HCT116 (cell line): ENCODE measurements at regions not wholly inside any gene's neighbourhood (a gene's known extent, or its start where the extent isn't known, plus 50 kb on each side); places are given as distances from the start of the nearest gene placed in this dataset.

Experiments used
- ATAC-seq: fragments of 200-7000 bp; cut with Tn5 transposase; 2 replicates; pipeline ENCODE4 v1.9.1; 2020; ENCODE audit warnings: mild to moderate bottlenecking, moderate library complexity
- BruUV-seq: library from RNA; stranded (reverse); fragments of 400-500 nt; replicated peaks from 2 replicates; lab custom pipeline; 2021; lab: Mats Ljungman, UMichigan
- CTCF ChIA-PET: fragments of 300-600 bp; sonication (Branson Sonifier 250); formaldehyde crosslinking; loops from one replicate; lab custom pipeline; 2021; ENCODE audit warnings: antibody characterized with exemption; lab: Charles Lee
- POLR2A ChIA-PET: fragments of 300-600, 350-600 bp; sonication (Branson Sonifier 250); formaldehyde crosslinking; loops from one replicate; lab custom pipeline; 2021; ENCODE audit warnings: antibody characterized with exemption; lab: Charles Lee
- RAD21 ChIA-PET, 2 experiments: fragments of 300-600 bp; sonication (Branson Sonifier 250); formaldehyde crosslinking; loops; one replicate each; lab custom pipeline; 2023; ENCODE audit warnings: low total read pairs in 2 of 2; ENCODE audit not compliant: uncharacterized antibody in 2 of 2, unreplicated experiment in 2 of 2, low non-redundant PET in 1 of 2; lab: Charles Lee
- DNase-seq: peaks from one replicate; pipeline ENCODE4 v3.0.0-alpha.2; 2010; ENCODE audit warnings: low read depth, low spot score
- H2AFZ ChIP-seq: fragments of 200-600 bp; shearing (Covaris generic), sonication (generic); 2 replicates; pipeline ENCODE4 v1.6.1; 2017; ENCODE audit warnings: low read depth, mixed run types, mixed read lengths, antibody characterized with exemption, low read length; ENCODE audit not compliant: poor library complexity, severe bottlenecking
- H3K27ac ChIP-seq: 2 replicates; pipeline ENCODE4 v1.5.1; 2012; ENCODE audit warnings: low read depth, low read length
- H3K27me3 ChIP-seq: fragments of 200-600 bp; sonication (generic); 2 replicates; pipeline ENCODE4 v1.6.1; 2016; ENCODE audit warnings: mixed run types, low read length, mixed read lengths; ENCODE audit not compliant: insufficient read depth
- H3K36me3 ChIP-seq, 2 experiments: fragments of 200-500 bp in 1 of 2; fragments of 200-600 bp in 1 of 2; sonication (Bioruptor generic) in 1 of 2; sonication (generic) in 1 of 2; 2 replicates each; pipeline versions ENCODE4 v1.5.1 to v1.6.1; 2014 to 2016; ENCODE audit warnings: low read length in 2 of 2, inconsistent platforms in 1 of 2, mixed read lengths in 1 of 2, mixed run types in 1 of 2; ENCODE audit not compliant: insufficient read depth in 2 of 2, control insufficient read depth in 1 of 2
- H3K4me1 ChIP-seq, 2 experiments: fragments of 200-600 bp in 1 of 2; sonication (generic) in 1 of 2; 2 replicates each; pipeline versions ENCODE4 v1.5.1 to v1.6.1; 2012 to 2017; ENCODE audit warnings: low read length in 2 of 2, inconsistent platforms in 1 of 2, mild to moderate bottlenecking in 1 of 2, mixed read lengths in 1 of 2, mixed run types in 1 of 2, moderate library complexity in 1 of 2; ENCODE audit not compliant: insufficient read depth in 2 of 2, control insufficient read depth in 1 of 2
- H3K4me2 ChIP-seq: fragments of 200-600 bp; sonication (generic); 2 replicates; pipeline ENCODE4 v1.6.1; 2017; ENCODE audit warnings: mixed run types, low read length, mixed read lengths
- H3K4me3 ChIP-seq, 2 experiments: fragments of 200-600 bp in 1 of 2; sonication (generic) in 1 of 2; replicated peaks in 1 of 2; 2 replicates each; pipeline ENCODE4 v1.5.1; 2011 to 2016; ENCODE audit warnings: low read length in 2 of 2, control low read depth in 1 of 2, low read depth in 1 of 2, mild to moderate bottlenecking in 1 of 2, mixed read lengths in 1 of 2, mixed run types in 1 of 2
- H3K79me2 ChIP-seq: fragments of 200-600 bp; sonication (generic); 2 replicates; pipeline ENCODE4 v1.6.1; 2017; ENCODE audit warnings: mild to moderate bottlenecking, mixed run types, low read length, moderate library complexity, mixed read lengths; ENCODE audit not compliant: insufficient read depth
- H3K9ac ChIP-seq: fragments of 200-600 bp; sonication (generic); 2 replicates; pipeline ENCODE4 v1.6.1; 2016; ENCODE audit warnings: low read length, mixed read lengths
- H3K9me2 ChIP-seq: fragments of 200-600 bp; sonication (generic), shearing (Covaris generic); 2 replicates; pipeline ENCODE4 v1.6.1; 2017; ENCODE audit warnings: mixed run types, mild to moderate bottlenecking, moderate library complexity; ENCODE audit not compliant: insufficient read depth
- H3K9me3 ChIP-seq, 2 experiments: fragments of 200-500 bp in 1 of 2; fragments of 200-600 bp in 1 of 2; sonication (Bioruptor generic) in 1 of 2; sonication (generic) in 1 of 2; 2 replicates each; pipeline ENCODE4 v1.6.1; 2014 to 2017; ENCODE audit warnings: low read length in 2 of 2, mixed read lengths in 2 of 2, inconsistent platforms in 1 of 2, low read depth in 1 of 2, mild to moderate bottlenecking in 1 of 2, mixed run types in 1 of 2, moderate library complexity in 1 of 2; ENCODE audit not compliant: control insufficient read depth in 1 of 2, insufficient read depth in 1 of 2
- H4K20me1 ChIP-seq: fragments of 200-600 bp; sonication (generic), shearing (Covaris generic); 2 replicates; pipeline ENCODE4 v1.6.1; 2017; ENCODE audit warnings: mixed run types, mild to moderate bottlenecking, moderate library complexity; ENCODE audit not compliant: insufficient read depth
- CTCF ChIP-seq, 3 experiments: fragments of 200-600 bp in 1 of 3; sonication (generic) in 1 of 3; IDR thresholded peaks in 2 of 3; conservative IDR thresholded peaks in 1 of 3; 2 replicates each; pipeline ENCODE4 v1.5.1; 2012 to 2017; ENCODE audit warnings: low read depth in 2 of 3, low read length in 2 of 3, antibody characterized with exemption in 1 of 3, borderline replicate concordance in 1 of 3, control low read depth in 1 of 3, mild to moderate bottlenecking in 1 of 3, mixed read lengths in 1 of 3, mixed run types in 1 of 3, moderate library complexity in 1 of 3; ENCODE audit not compliant: insufficient read depth in 1 of 3
- EGR1 ChIP-seq: IDR thresholded peaks from 2 replicates; pipeline ENCODE4 v1.6.1; 2012; ENCODE audit warnings: low read depth
- EZH2 ChIP-seq: fragments of 200-600 bp; sonication (generic); IDR thresholded peaks from 2 replicates; pipeline ENCODE4 v1.6.1; 2017; ENCODE audit warnings: antibody characterized with exemption, mixed run types
- EZH2phosphoT487 ChIP-seq: fragments of 200-600 bp; IDR thresholded peaks from 2 replicates; pipeline ENCODE4 v1.6.1; 2018; ENCODE audit warnings: antibody characterized with exemption, borderline replicate concordance
- MAX ChIP-seq: IDR thresholded peaks from 2 replicates; pipeline ENCODE4 v1.6.1; 2012
- POLR2A ChIP-seq: IDR thresholded peaks from 2 replicates; pipeline ENCODE4 v1.7.0; 2011; ENCODE audit warnings: borderline replicate concordance; ENCODE audit not compliant: insufficient read depth, insufficient read length; ENCODE audit errors: extremely low read depth
- POLR2AphosphoS5 ChIP-seq: IDR thresholded peaks from 2 replicates; pipeline ENCODE4 v1.6.1; 2011; ENCODE audit warnings: mild to moderate bottlenecking, low read depth, low read length, moderate library complexity
- RAD21 ChIP-seq: IDR thresholded peaks from 2 replicates; pipeline ENCODE4 v1.6.1; 2012; ENCODE audit warnings: low read depth, mild to moderate bottlenecking
- REST ChIP-seq: IDR thresholded peaks from 2 replicates; pipeline ENCODE4 v1.6.1; 2012; ENCODE audit warnings: low read depth
- SP1 ChIP-seq: IDR thresholded peaks from 2 replicates; pipeline ENCODE4 v1.6.1; 2012; ENCODE audit warnings: low read depth
- ZFX ChIP-seq: fragments of 450-650 bp; IDR thresholded peaks from 2 replicates; pipeline ENCODE4 v1.6.1; 2017
- ZNF274 ChIP-seq: fragments of 200-500 bp; sonication (Bioruptor generic); IDR thresholded peaks from 2 replicates; pipeline ENCODE4 v1.6.1; 2014; ENCODE audit warnings: mild to moderate bottlenecking, low read depth, low read length, inconsistent platforms
- intact Hi-C: fragments of 100-400 bp; cut with micrococcal nuclease; formaldehyde crosslinking; loops from 2 replicates; pipeline ENCODE4 v1.10.0; 2022

GRCh38 chr4:14675279-14675985 is 326.8 kb upstream of the CPEB2 start:
- RAD21 ChIA-PET: no interaction called here
- H3K27me3 ChIP-seq: no peaks in the 10 kb centered on the region
- H3K4me3 ChIP-seq: no peak overlapping the region
- CTCF ChIA-PET: no interaction called here
- POLR2A ChIA-PET: no interaction called here
- no peaks in the 10 kb centered on the region for H4K20me1 ChIP-seq
- H3K27ac ChIP-seq: no peak overlapping the region
- no peak overlapping the region for H3K9ac ChIP-seq
- no peaks in the 10 kb centered on the region for H3K4me1 ChIP-seq
- H3K9me2 ChIP-seq: no peaks in the 10 kb centered on the region
- no peaks in the 10 kb centered on the region for H3K9me3 ChIP-seq
- no TSS peak for BruUV-seq
- DNase-seq: no peak
- H3K4me2 ChIP-seq: no peak overlapping the region
- intact Hi-C loops: no loop called here
- no peak for ATAC-seq
- H3K79me2 ChIP-seq: no peaks in the 10 kb centered on the region
- no peak overlapping the region for H2AFZ ChIP-seq
- TF ChIP-seq MAX: no peak
- no peak for TF ChIP-seq SP1
- TF ChIP-seq RAD21: no peak
- no peak for TF ChIP-seq EZH2
- no peak for TF ChIP-seq CTCF (IDR thresholded peaks at IDR 0.05 in 2 of 3, conservative IDR thresholded peaks at IDR 0.05 in 1 of 3; ENCODE audit: borderline replicate concordance in 1 of 3, insufficient read depth in 1 of 3, low read depth in 2 of 3, low read length in 2 of 3)
- TF ChIP-seq POLR2A: no peak
- no peak for TF ChIP-seq EZH2phosphoT487
- TF ChIP-seq ZFX: no peak
- TF ChIP-seq POLR2AphosphoS5: no peak
- TF ChIP-seq EGR1: no peak
- TF ChIP-seq ZNF274: no peak
- no peak for TF ChIP-seq REST
- TF ChIP-seq, all 23 proteins: peak for 0
- H3K36me3 ChIP-seq: no peaks in the 10 kb centered on the region
